ENCODE measurements at regions not wholly inside any gene's neighbourhood (a gene's known extent, or its start where the extent isn't known, plus 50 kb on each side); places are given as distances from the start of the nearest gene placed in this dataset.

DNA sequence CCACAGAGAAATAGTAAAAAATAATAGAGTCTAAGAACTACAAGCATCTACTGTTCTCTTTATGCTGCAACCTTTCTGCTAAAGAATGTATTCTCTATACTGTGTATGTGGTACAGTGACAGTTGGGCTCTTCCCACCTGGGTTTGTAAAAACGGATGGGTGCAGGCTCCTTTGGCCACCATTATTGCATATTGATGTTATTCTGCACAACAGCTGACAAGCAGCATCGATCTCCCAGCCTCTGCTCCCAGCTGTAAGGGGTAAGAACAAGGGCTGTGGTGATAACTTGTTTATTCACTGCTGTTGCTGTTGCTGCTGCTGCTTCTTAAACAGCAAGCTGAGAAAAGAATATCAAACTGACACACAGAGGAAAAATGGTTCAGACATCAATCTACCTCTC lies 56.1 kb downstream of the KCNRG start:
- ChIA-PET POLR2A (no interaction called here), CTCF (interaction anchor here (1.2 to 1.4 kb wide), 2 partner anchors 12 to 56 kb away, joined by 3 to 4 read pairs; no protein-coding TSS in a partner anchor)
- no peak for DNase-seq (ENCODE audit: extremely low spot score)
- TF ChIP-seq CTCF (IDR thresholded peaks at IDR 0.05; ENCODE audit: control extremely low read depth, extremely low read depth, low read depth, missing control alignments) = no peak

- ChIA-PET POLR2A (no interaction called here), CTCF (interaction anchor here (1.5 kb wide), 1 partner anchor 71 kb away, joined by 3 read pairs; no protein-coding TSS in a partner anchor)
- TF ChIP-seq CTCF (IDR thresholded peaks at IDR 0.05; ENCODE audit: control extremely low read depth, extremely low read depth, low read depth, missing control alignments) = no peak
These were observed 57.4 kb downstream of the KCNRG start for GRCh38 chr13:50072676-50073075.

DNA sequence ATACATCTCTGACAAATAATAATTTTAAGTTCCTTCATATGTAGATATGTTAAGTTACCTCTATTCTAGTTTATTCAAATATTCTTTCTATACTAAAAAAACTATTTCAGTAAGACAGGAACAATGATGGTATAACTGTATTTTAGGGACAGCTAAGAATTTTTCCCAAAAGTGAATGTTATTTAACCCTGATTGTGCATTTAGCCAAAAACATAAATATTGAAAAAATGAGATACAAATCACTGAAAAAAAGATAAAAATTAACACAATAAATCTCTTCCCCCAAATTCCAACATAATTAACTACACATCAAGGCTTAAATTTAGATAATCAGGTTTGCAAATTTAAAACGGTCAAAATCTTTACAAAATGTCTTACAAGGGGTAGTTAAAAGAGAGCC lies 58.1 kb downstream of the KCNRG start:
- ChIA-PET POLR2A (no interaction called here), CTCF (interaction anchor here (1.3 to 1.5 kb wide), 2 partner anchors 17 to 72 kb away, joined by 3 read pairs; no protein-coding TSS in a partner anchor)
- no peak for DNase-seq (ENCODE audit: extremely low spot score)
- TF ChIP-seq CTCF (IDR thresholded peaks at IDR 0.05; ENCODE audit: control extremely low read depth, extremely low read depth, low read depth, missing control alignments) = no peak

More at GRCh38 chr13:50072676-50073075, 57.4 kb downstream of the KCNRG start:
- no peak for DNase-seq (ENCODE audit: extremely low spot score)

GRCh38 chr13:50074843-50075242 lies 59.6 kb downstream of the KCNRG start:
- ChIA-PET POLR2A (no interaction called here), CTCF (interaction anchor here (3.7 kb wide), 1 partner anchor 77 kb away, joined by 24 read pairs; the partner anchor contains the start of gene TRIM13)
- no peak for DNase-seq (ENCODE audit: extremely low spot score)
- no peak for TF ChIP-seq CTCF (IDR thresholded peaks at IDR 0.05; ENCODE audit: control extremely low read depth, extremely low read depth, low read depth, missing control alignments)

- ChIA-PET POLR2A (interaction anchor here (0.6 kb wide), 1 partner anchor 1735 kb away, joined by 3 read pairs; no protein-coding TSS in a partner anchor), CTCF (interaction anchor here (3.7 kb wide), 1 partner anchor 78 kb away, joined by 24 read pairs; the partner anchor contains the start of gene TRIM13)
These were observed 60.4 kb downstream of the KCNRG start for GRCh38 chr13:50075619-50076097.

DNA sequence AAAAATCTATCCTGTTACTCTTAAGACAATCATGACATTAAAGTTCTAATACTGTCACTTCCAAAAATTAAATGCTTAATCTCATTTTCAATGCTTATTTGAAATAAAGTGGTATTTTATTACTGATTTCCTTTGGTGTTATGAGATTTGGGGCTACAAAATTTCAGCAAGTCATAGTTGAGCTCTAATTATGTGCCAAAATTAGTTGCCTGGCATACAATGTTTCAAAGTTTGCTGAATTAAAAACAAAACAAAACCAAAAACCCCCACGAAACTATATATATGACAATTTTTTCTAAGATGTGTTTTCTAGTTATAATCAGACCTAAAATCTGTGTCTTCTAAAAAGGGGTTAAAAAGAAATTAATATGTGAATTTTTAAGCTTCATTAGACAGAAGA lies 62.2 kb downstream of the KCNRG start:
- no peak for TF ChIP-seq CTCF (IDR thresholded peaks at IDR 0.05; ENCODE audit: control extremely low read depth, extremely low read depth, low read depth, missing control alignments)
- no peak for DNase-seq (ENCODE audit: extremely low spot score)
- CTCF ChIA-PET = interaction anchor here (1.1 to 3.7 kb wide), 2 partner anchors 9 to 80 kb away, joined by 4 to 24 read pairs; partner anchors contain the start of gene TRIM13
- POLR2A ChIA-PET = no interaction called here

More at GRCh38 chr13:50075619-50076097, 60.4 kb downstream of the KCNRG start:
- no peak for TF ChIP-seq CTCF (IDR thresholded peaks at IDR 0.05; ENCODE audit: control extremely low read depth, extremely low read depth, low read depth, missing control alignments)
- no peak for DNase-seq (ENCODE audit: extremely low spot score)
